GM23338 (cell line): ENCODE measurements at regions not wholly inside any gene's neighbourhood (a gene's known extent, or its start where the extent isn't known, plus 50 kb on each side); places are given as distances from the start of the nearest gene placed in this dataset.

Experiments used
- ATAC-seq: fragments of 200-7000 bp; cut with Tn5 transposase; 3 replicates; pipeline ENCODE4 v1.9.1; 2020
- DNase-seq: peaks from one replicate; pipeline ENCODE4 v3.0.0-alpha.2; 2015; ENCODE audit warnings: low spot score
- H2AFZ ChIP-seq: fragments of 200-600 bp; sonication (generic); 2 replicates; pipeline ENCODE4 v1.8.0; 2016; ENCODE audit warnings: antibody characterized with exemption, mild to moderate bottlenecking, moderate library complexity
- H3F3A ChIP-seq: fragments of 200-600 bp; sonication (generic); replicated peaks from 2 replicates; pipeline ENCODE4 v1.8.0; 2017; ENCODE audit warnings: antibody characterized with exemption, mixed run types, low read depth
- H3K27ac ChIP-seq: fragments of 200-600 bp; sonication (generic); 2 replicates; pipeline ENCODE4 v1.6.1; 2016; ENCODE audit warnings: low read depth
- H3K27me3 ChIP-seq: fragments of 200-600 bp; sonication (generic); 2 replicates; pipeline ENCODE4 v1.8.0; 2016; ENCODE audit warnings: mild to moderate bottlenecking, mixed run types, moderate library complexity; ENCODE audit not compliant: insufficient read depth
- H3K36me3 ChIP-seq: fragments of 200-600 bp; sonication (generic); 2 replicates; pipeline ENCODE4 v1.8.0; 2016; ENCODE audit warnings: mild to moderate bottlenecking; ENCODE audit not compliant: insufficient read depth
- H3K4me1 ChIP-seq: fragments of 200-600 bp; sonication (generic); 2 replicates; pipeline ENCODE4 v1.8.0; 2016; ENCODE audit warnings: mild to moderate bottlenecking, moderate library complexity; ENCODE audit not compliant: insufficient read depth
- H3K4me2 ChIP-seq: fragments of 200-600 bp; sonication (generic); 2 replicates; pipeline ENCODE4 v1.7.1; 2017; ENCODE audit warnings: mixed run types
- H3K4me3 ChIP-seq: fragments of 200-600 bp; sonication (generic); 2 replicates; pipeline ENCODE4 v1.6.1; 2016; ENCODE audit warnings: mixed run types
- H3K79me2 ChIP-seq: fragments of 200-600 bp; sonication (generic); replicated peaks from 2 replicates; pipeline ENCODE4 v1.8.0; 2017; ENCODE audit warnings: mild to moderate bottlenecking; ENCODE audit not compliant: insufficient read depth
- H3K9me2 ChIP-seq: fragments of 200-600 bp; sonication (generic); 2 replicates; pipeline ENCODE4 v1.8.0; 2017; ENCODE audit not compliant: insufficient read depth
- H4K20me1 ChIP-seq: fragments of 200-600 bp; sonication (generic); replicated peaks from 2 replicates; pipeline ENCODE4 v1.8.0; 2017; ENCODE audit warnings: mild to moderate bottlenecking; ENCODE audit not compliant: insufficient read depth
- H3K27ac Mint-ChIP-seq: 2 replicates; pipeline ENCODE4 v1.8.0; 2020; ENCODE audit warnings: inconsistent platforms, mild to moderate bottlenecking, moderate library complexity, mixed read lengths
- H3K27me3 Mint-ChIP-seq: 3 replicates; pipeline ENCODE4 v1.8.0; 2022; ENCODE audit warnings: low read depth, mild to moderate bottlenecking, moderate library complexity, mixed read lengths, inconsistent platforms; ENCODE audit not compliant: insufficient read depth, poor library complexity
- H3K36me3 Mint-ChIP-seq: 3 replicates; pipeline ENCODE4 v1.8.0; 2021; ENCODE audit warnings: low read depth, mild to moderate bottlenecking, inconsistent platforms, moderate library complexity, mixed read lengths
- H3K4me1 Mint-ChIP-seq: 3 replicates; pipeline ENCODE4 v1.8.0; 2020; ENCODE audit warnings: mild to moderate bottlenecking, inconsistent platforms, mixed read lengths
- H3K4me3 Mint-ChIP-seq: 3 replicates; pipeline ENCODE4 v1.8.0; 2021; ENCODE audit warnings: moderate library complexity, mild to moderate bottlenecking, inconsistent platforms, mixed read lengths
- H3K9me3 Mint-ChIP-seq: 3 replicates; pipeline ENCODE4 v1.8.0; 2020; ENCODE audit warnings: moderate library complexity, mild to moderate bottlenecking, inconsistent platforms, mixed read lengths
- CREB1 ChIP-seq: fragments of 250-450 bp; sonication (Bioruptor Pico); IDR thresholded peaks from 2 replicates; pipeline ENCODE4 v1.5.0; 2020; ENCODE audit warnings: low read depth, mild to moderate bottlenecking, moderate library complexity
- EZH2 ChIP-seq: fragments of 200-600 bp; sonication (generic); IDR thresholded peaks from one replicate; pipeline ENCODE4 v1.8.0; 2017; ENCODE audit warnings: antibody characterized with exemption, mild to moderate bottlenecking, low read depth; ENCODE audit not compliant: unreplicated experiment
- EZH2phosphoT487 ChIP-seq: fragments of 200-600 bp; sonication (generic); IDR thresholded peaks from one replicate; pipeline ENCODE4 v1.8.1; 2018; ENCODE audit warnings: antibody characterized with exemption; ENCODE audit not compliant: unreplicated experiment
- JUNB ChIP-seq: IDR thresholded peaks from one replicate; pipeline ENCODE4 v1.6.1; 2016; ENCODE audit warnings: antibody characterized with exemption; ENCODE audit not compliant: unreplicated experiment
- NANOG ChIP-seq: IDR thresholded peaks from 2 replicates; pipeline ENCODE4 v1.6.1; 2016; ENCODE audit warnings: antibody characterized with exemption, borderline replicate concordance
- POLR2AphosphoS5 ChIP-seq: IDR thresholded peaks from 2 replicates; pipeline ENCODE4 v1.6.1; 2016; ENCODE audit warnings: antibody characterized with exemption, low read depth
- STAT1 ChIP-seq: IDR thresholded peaks from one replicate; pipeline ENCODE4 v1.6.1; 2016; ENCODE audit warnings: antibody characterized with exemption; ENCODE audit not compliant: unreplicated experiment
- ZNF114 ChIP-seq: fragments of 250-450 bp; sonication (Bioruptor Pico); IDR thresholded peaks from 2 replicates; pipeline ENCODE4 v1.5.0; 2020; ENCODE audit warnings: mild to moderate bottlenecking, moderate library complexity
- ZNF331 ChIP-seq: fragments of 250-450 bp; sonication (Bioruptor Pico); IDR thresholded peaks from 2 replicates; pipeline ENCODE4 v1.5.0; 2020; ENCODE audit warnings: low read depth, mild to moderate bottlenecking, moderate library complexity
- TF ChIP-seq, protein P1 (sequence below), 2 experiments: fragments of 200-600 bp in 1 of 2; sonication (generic) in 1 of 2; conservative IDR thresholded peaks; 2 replicates each; pipeline versions ENCODE4 v1.5.1 to v1.6.1; 2016 to 2017; ENCODE audit warnings: antibody characterized with exemption in 2 of 2, low read depth in 2 of 2, mild to moderate bottlenecking in 2 of 2, moderate library complexity in 1 of 2
- TF ChIP-seq, protein P2 (sequence below): IDR thresholded peaks from one replicate; pipeline ENCODE4 v1.6.1; 2018; ENCODE audit warnings: antibody characterized with exemption; ENCODE audit not compliant: unreplicated experiment
- TF ChIP-seq, protein P3 (sequence below): IDR thresholded peaks from 2 replicates; pipeline ENCODE4 v1.6.1; 2016; ENCODE audit warnings: antibody characterized with exemption
- TF ChIP-seq, protein P4 (sequence below): fragments of 250-450 bp; sonication (Bioruptor Pico); IDR thresholded peaks from 2 replicates; pipeline ENCODE4 v1.5.0; 2020; ENCODE audit warnings: mild to moderate bottlenecking, moderate library complexity

DNA sequence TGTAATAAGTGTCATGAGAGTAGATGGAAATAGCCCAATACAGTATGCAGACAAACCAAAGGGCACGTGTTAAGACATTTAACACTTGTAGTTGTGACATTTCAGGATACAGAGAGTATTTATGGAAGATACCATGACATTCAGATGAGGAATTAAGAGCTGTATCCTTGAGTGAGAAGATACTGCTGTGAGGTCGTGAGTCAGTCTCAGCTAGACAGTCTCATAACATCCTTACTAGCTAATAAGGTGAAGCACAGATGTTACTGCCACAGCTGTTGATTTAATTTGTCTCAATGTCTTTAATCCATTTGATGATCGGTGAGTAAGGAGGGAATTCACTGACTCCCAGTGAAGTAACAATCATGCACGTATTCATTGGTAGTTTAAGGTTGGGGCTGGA lies 288.0 kb upstream of the AKR1E2 start:
- no peak for DNase-seq
- no peak overlapping the region for H2AFZ ChIP-seq
- Mint-ChIP-seq H3K27ac (no peak overlapping the region), H3K27me3 (no peaks in the 10 kb centered on the region), H3K36me3 (no peaks in the 10 kb centered on the region), H3K4me3 (no peak overlapping the region), H3K9me3 (peaks cover 3% of the 10 kb centered on the region; the same call in 2 of the 3 replicates), H3K4me1 (no peaks in the 10 kb centered on the region)
- TF ChIP-seq POLR2AphosphoS5 (no peak), STAT1 (no peak), NANOG (no peak), ZNF114 (CRISPR knock-in tag) (no peak), CREB1 (CRISPR knock-in tag) (no peak), EZH2 (no peak), JUNB (no peak), ZNF331 (no peak), EZH2phosphoT487 (no peak)
- TF ChIP-seq, protein P1, sequence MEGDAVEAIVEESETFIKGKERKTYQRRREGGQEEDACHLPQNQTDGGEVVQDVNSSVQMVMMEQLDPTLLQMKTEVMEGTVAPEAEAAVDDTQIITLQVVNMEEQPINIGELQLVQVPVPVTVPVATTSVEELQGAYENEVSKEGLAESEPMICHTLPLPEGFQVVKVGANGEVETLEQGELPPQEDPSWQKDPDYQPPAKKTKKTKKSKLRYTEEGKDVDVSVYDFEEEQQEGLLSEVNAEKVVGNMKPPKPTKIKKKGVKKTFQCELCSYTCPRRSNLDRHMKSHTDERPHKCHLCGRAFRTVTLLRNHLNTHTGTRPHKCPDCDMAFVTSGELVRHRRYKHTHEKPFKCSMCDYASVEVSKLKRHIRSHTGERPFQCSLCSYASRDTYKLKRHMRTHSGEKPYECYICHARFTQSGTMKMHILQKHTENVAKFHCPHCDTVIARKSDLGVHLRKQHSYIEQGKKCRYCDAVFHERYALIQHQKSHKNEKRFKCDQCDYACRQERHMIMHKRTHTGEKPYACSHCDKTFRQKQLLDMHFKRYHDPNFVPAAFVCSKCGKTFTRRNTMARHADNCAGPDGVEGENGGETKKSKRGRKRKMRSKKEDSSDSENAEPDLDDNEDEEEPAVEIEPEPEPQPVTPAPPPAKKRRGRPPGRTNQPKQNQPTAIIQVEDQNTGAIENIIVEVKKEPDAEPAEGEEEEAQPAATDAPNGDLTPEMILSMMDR (conservative IDR thresholded peaks at IDR 0.05; ENCODE audit: low read depth in 2 of 2) = no peak
- TF ChIP-seq, protein P2, sequence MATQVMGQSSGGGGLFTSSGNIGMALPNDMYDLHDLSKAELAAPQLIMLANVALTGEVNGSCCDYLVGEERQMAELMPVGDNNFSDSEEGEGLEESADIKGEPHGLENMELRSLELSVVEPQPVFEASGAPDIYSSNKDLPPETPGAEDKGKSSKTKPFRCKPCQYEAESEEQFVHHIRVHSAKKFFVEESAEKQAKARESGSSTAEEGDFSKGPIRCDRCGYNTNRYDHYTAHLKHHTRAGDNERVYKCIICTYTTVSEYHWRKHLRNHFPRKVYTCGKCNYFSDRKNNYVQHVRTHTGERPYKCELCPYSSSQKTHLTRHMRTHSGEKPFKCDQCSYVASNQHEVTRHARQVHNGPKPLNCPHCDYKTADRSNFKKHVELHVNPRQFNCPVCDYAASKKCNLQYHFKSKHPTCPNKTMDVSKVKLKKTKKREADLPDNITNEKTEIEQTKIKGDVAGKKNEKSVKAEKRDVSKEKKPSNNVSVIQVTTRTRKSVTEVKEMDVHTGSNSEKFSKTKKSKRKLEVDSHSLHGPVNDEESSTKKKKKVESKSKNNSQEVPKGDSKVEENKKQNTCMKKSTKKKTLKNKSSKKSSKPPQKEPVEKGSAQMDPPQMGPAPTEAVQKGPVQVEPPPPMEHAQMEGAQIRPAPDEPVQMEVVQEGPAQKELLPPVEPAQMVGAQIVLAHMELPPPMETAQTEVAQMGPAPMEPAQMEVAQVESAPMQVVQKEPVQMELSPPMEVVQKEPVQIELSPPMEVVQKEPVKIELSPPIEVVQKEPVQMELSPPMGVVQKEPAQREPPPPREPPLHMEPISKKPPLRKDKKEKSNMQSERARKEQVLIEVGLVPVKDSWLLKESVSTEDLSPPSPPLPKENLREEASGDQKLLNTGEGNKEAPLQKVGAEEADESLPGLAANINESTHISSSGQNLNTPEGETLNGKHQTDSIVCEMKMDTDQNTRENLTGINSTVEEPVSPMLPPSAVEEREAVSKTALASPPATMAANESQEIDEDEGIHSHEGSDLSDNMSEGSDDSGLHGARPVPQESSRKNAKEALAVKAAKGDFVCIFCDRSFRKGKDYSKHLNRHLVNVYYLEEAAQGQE = no peak
- TF ChIP-seq, protein P3, sequence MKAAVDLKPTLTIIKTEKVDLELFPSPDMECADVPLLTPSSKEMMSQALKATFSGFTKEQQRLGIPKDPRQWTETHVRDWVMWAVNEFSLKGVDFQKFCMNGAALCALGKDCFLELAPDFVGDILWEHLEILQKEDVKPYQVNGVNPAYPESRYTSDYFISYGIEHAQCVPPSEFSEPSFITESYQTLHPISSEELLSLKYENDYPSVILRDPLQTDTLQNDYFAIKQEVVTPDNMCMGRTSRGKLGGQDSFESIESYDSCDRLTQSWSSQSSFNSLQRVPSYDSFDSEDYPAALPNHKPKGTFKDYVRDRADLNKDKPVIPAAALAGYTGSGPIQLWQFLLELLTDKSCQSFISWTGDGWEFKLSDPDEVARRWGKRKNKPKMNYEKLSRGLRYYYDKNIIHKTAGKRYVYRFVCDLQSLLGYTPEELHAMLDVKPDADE = no peak
- TF ChIP-seq, protein P4, sequence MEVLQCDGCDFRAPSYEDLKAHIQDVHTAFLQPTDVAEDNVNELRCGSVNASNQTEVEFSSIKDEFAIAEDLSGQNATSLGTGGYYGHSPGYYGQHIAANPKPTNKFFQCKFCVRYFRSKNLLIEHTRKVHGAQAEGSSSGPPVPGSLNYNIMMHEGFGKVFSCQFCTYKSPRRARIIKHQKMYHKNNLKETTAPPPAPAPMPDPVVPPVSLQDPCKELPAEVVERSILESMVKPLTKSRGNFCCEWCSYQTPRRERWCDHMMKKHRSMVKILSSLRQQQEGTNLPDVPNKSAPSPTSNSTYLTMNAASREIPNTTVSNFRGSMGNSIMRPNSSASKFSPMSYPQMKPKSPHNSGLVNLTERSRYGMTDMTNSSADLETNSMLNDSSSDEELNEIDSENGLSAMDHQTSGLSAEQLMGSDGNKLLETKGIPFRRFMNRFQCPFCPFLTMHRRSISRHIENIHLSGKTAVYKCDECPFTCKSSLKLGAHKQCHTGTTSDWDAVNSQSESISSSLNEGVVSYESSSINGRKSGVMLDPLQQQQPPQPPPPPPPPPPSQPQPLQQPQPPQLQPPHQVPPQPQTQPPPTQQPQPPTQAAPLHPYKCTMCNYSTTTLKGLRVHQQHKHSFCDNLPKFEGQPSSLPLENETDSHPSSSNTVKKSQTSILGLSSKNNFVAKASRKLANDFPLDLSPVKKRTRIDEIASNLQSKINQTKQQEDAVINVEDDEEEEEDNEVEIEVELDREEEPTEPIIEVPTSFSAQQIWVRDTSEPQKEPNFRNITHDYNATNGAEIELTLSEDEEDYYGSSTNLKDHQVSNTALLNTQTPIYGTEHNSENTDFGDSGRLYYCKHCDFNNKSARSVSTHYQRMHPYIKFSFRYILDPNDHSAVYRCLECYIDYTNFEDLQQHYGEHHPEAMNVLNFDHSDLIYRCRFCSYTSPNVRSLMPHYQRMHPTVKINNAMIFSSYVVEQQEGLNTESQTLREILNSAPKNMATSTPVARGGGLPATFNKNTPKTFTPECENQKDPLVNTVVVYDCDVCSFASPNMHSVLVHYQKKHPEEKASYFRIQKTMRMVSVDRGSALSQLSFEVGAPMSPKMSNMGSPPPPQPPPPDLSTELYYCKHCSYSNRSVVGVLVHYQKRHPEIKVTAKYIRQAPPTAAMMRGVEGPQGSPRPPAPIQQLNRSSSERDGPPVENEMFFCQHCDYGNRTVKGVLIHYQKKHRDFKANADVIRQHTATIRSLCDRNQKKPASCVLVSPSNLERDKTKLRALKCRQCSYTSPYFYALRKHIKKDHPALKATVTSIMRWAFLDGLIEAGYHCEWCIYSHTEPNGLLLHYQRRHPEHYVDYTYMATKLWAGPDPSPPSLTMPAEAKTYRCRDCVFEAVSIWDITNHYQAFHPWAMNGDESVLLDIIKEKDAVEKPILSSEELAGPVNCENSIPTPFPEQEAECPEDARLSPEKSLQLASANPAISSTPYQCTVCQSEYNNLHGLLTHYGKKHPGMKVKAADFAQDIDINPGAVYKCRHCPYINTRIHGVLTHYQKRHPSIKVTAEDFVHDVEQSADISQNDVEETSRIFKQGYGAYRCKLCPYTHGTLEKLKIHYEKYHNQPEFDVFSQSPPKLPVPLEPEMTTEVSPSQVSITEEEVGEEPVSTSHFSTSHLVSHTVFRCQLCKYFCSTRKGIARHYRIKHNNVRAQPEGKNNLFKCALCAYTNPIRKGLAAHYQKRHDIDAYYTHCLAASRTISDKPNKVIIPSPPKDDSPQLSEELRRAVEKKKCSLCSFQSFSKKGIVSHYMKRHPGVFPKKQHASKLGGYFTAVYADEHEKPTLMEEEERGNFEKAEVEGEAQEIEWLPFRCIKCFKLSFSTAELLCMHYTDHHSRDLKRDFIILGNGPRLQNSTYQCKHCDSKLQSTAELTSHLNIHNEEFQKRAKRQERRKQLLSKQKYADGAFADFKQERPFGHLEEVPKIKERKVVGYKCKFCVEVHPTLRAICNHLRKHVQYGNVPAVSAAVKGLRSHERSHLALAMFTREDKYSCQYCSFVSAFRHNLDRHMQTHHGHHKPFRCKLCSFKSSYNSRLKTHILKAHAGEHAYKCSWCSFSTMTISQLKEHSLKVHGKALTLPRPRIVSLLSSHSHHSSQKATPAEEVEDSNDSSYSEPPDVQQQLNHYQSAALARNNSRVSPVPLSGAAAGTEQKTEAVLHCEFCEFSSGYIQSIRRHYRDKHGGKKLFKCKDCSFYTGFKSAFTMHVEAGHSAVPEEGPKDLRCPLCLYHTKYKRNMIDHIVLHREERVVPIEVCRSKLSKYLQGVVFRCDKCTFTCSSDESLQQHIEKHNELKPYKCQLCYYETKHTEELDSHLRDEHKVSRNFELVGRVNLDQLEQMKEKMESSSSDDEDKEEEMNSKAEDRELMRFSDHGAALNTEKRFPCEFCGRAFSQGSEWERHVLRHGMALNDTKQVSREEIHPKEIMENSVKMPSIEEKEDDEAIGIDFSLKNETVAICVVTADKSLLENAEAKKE (CRISPR knock-in tag) = no peak
- H3K4me3 ChIP-seq = no peak overlapping the region
- no peaks in the 10 kb centered on the region for H3K27me3 ChIP-seq
- 0 out of 2 replicates have a peak, but pooled peaks cover 3% of the 10 kb centered on the region for H3K9me2 ChIP-seq
- ATAC-seq = no peak
- no peaks in the 10 kb centered on the region for H3K36me3 ChIP-seq
- no peaks in the 10 kb centered on the region for H3F3A ChIP-seq
- H3K4me1 ChIP-seq = no peaks in the 10 kb centered on the region
- H3K79me2 ChIP-seq = no peaks in the 10 kb centered on the region
- H3K27ac ChIP-seq = no peak overlapping the region
- H4K20me1 ChIP-seq = no peaks in the 10 kb centered on the region
- H3K4me2 ChIP-seq = no peak overlapping the region
